Gastroesophageal sphincter (tissue), 4 donors: ENCODE measurements at regions not wholly inside any gene's neighbourhood (a gene's known extent, or its start where the extent isn't known, plus 50 kb on each side); places are given as distances from the start of the nearest gene placed in this dataset.

ENCODE experiments used
- ATAC-seq: fragments of 150-250 bp; one replicate; pipeline ENCODE4 v1.9.1; 2016; ENCODE audit warnings: mild to moderate bottlenecking, moderate library complexity
- H3K27ac ChIP-seq, 4 donors: fragments of 200-600 bp; sonication (generic) in 3 of 4; 1 replicate in 3 of 4; 2 replicates in 1 of 4; pipeline ENCODE4 v1.5.1; 2016 to 2019
- H3K27me3 ChIP-seq: fragments of 200-600 bp; sonication (generic); one replicate; pipeline ENCODE4 v1.5.1; 2019
- H3K36me3 ChIP-seq, 2 donors: fragments of 200-600 bp; sonication (generic); one replicate each; pipeline ENCODE4 v1.5.1; 2019; ENCODE audit warnings: control low read depth in 1 of 2
- H3K4me1 ChIP-seq, 3 donors: fragments of 200-600 bp; sonication (generic); 1 replicate in 2 of 3; 2 replicates in 1 of 3; pipeline ENCODE4 v1.5.1; 2016 to 2019; ENCODE audit warnings: control low read depth in 2 of 3
- H3K4me3 ChIP-seq, 2 donors: fragments of 200-600 bp; sonication (generic); one replicate each; pipeline ENCODE4 v1.5.1; 2019; ENCODE audit warnings: mild to moderate bottlenecking in 1 of 2, moderate library complexity in 1 of 2
- H3K9me3 ChIP-seq, 3 donors: fragments of 200-600 bp; sonication (generic); one replicate each; pipeline ENCODE4 v1.5.1; 2017 to 2019; ENCODE audit warnings: control low read depth in 2 of 3
- CTCF ChIP-seq, 4 experiments: fragments of 200-600 bp in 2 of 4; fragments of 450-650 bp in 2 of 4; sonication (generic) in 1 of 4; IDR thresholded peaks; one replicate each; pipeline ENCODE4 v1.5.1; 2017 to 2019; ENCODE audit warnings: antibody characterized with exemption in 4 of 4, mild to moderate bottlenecking in 2 of 4, moderate library complexity in 2 of 4
- EP300 ChIP-seq: sonication (generic); formaldehyde crosslinking; IDR thresholded peaks from one replicate; pipeline ENCODE4 v1.6.1; 2017; ENCODE audit warnings: antibody characterized with exemption, mild to moderate bottlenecking
- POLR2A ChIP-seq, 2 donors: fragments of 450-650 bp; IDR thresholded peaks; one replicate each; pipeline ENCODE4 v1.6.1; 2017; ENCODE audit warnings: antibody characterized with exemption in 2 of 2, mild to moderate bottlenecking in 2 of 2, moderate library complexity in 1 of 2
- POLR2AphosphoS5 ChIP-seq: sonication (generic); formaldehyde crosslinking; IDR thresholded peaks from one replicate; pipeline ENCODE4 v1.6.1; 2017; ENCODE audit warnings: antibody characterized with exemption
- WGBS, 2 donors: methylation state at CpG; one replicate each; pipeline ENCODE4 v1.1.5; 2018; ENCODE audit warnings: low coverage in 1 of 2; 5-methylcytosine and 5-hydroxymethylcytosine counted together

GRCh38 chr15:94056314-94056713 is 175.0 kb upstream of the MCTP2 start:
- Histone ChIP-seq H3K9me3 (no peaks in the 10 kb centered on the region), H3K27ac (no peak overlapping the region), H3K4me1 (peaks cover 0 to 6% (median 0%) of the 10 kb centered on the region in 3 donors), H3K4me3 (no peak overlapping the region), H3K27me3 (no peaks in the 10 kb centered on the region), H3K36me3 (no peaks in the 10 kb centered on the region)
- TF ChIP-seq POLR2AphosphoS5: no peak
- TF ChIP-seq EP300: no peak
- no peak for TF ChIP-seq POLR2A (IDR thresholded peaks at IDR 0.05)
- TF ChIP-seq CTCF (IDR thresholded peaks at IDR 0.05): no peak
- no peak for ATAC-seq

GRCh38 chr15:94053626-94054025 is 177.7 kb upstream of the MCTP2 start:
- H3K27me3 ChIP-seq: no peaks in the 10 kb centered on the region
- H3K27ac ChIP-seq: no peak overlapping the region
- H3K4me1 ChIP-seq: peaks cover 0 to 6% (median 0%) of the 10 kb centered on the region in 3 donors
- H3K4me3 ChIP-seq: no peak overlapping the region
- no peaks in the 10 kb centered on the region for H3K36me3 ChIP-seq
- TF ChIP-seq POLR2AphosphoS5: no peak
- no peak for TF ChIP-seq CTCF (IDR thresholded peaks at IDR 0.05)
- TF ChIP-seq POLR2A (IDR thresholded peaks at IDR 0.05): no peak
- no peak for TF ChIP-seq EP300
- no peak for ATAC-seq
- H3K9me3 ChIP-seq: no peaks in the 10 kb centered on the region

- TF ChIP-seq POLR2A (IDR thresholded peaks at IDR 0.05) (no peak), POLR2AphosphoS5 (no peak), CTCF (IDR thresholded peaks at IDR 0.05) (no peak), EP300 (no peak)
- WGBS, 2 donors: 87% methylated on average over 2 of the region's 2 CpGs; no CpG with 5 or more reads in 1 of the 2 donors
- Histone ChIP-seq H3K9me3 (no peaks in the 10 kb centered on the region), H3K27ac (no peak overlapping the region), H3K4me3 (no peak overlapping the region), H3K4me1 (peaks cover 0 to 6% (median 0%) of the 10 kb centered on the region in 3 donors), H3K27me3 (no peaks in the 10 kb centered on the region), H3K36me3 (no peaks in the 10 kb centered on the region)
- ATAC-seq: no peak
These were observed 178.7 kb upstream of the MCTP2 start for GRCh38 chr15:94052711-94053110.

DNA sequence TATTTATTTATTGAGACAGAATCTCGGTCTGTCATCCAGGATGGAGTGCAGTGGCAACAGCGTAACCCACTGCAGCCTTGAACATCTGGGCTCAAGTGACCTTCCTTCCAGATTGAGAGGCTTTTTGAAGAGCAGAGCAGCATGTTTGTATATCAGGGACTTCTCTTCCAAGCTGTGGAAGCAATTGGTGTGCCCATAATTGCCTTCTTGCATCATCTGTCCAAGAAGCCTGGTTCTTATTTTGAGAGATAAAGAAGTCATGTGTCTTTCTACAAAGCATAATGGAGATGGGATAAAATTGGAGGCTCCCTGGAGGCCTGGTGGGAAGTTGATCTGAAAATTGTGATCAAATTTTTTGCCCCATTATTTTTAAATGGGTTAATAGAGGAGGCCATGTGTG is 183.8 kb upstream of the MCTP2 start:
- Histone ChIP-seq H3K27ac (no peak overlapping the region), H3K36me3 (no peaks in the 10 kb centered on the region), H3K4me3 (no peak overlapping the region), H3K9me3 (no peaks in the 10 kb centered on the region), H3K27me3 (no peaks in the 10 kb centered on the region), H3K4me1 (peaks cover 0 to 3% (median 0%) of the 10 kb centered on the region in 3 donors)
- no peak for ATAC-seq
- TF ChIP-seq POLR2AphosphoS5: no peak
- no peak for TF ChIP-seq EP300
- TF ChIP-seq POLR2A (IDR thresholded peaks at IDR 0.05): no peak
- TF ChIP-seq CTCF (IDR thresholded peaks at IDR 0.05): no peak
- WGBS, 2 donors: 93 to 100% methylated on average over 2 of the region's 2 CpGs

- Histone ChIP-seq H3K27ac (peak overlapping the region in 3 of 4 donors; percentile 21 to 52 (median 29)), H3K9me3 (no peaks in the 10 kb centered on the region), H3K27me3 (no peaks in the 10 kb centered on the region), H3K36me3 (no peaks in the 10 kb centered on the region), H3K4me1 (peaks cover 0 to 9% (median 0%) of the 10 kb centered on the region in 3 donors), H3K4me3 (no peak overlapping the region)
- peak; percentile 55 for ATAC-seq
- WGBS, 2 donors: 39 to 55% methylated on average over 5 to 9 of the region's 9 CpGs
- no peak for TF ChIP-seq POLR2AphosphoS5
- no peak for TF ChIP-seq CTCF (IDR thresholded peaks at IDR 0.05)
- TF ChIP-seq POLR2A (IDR thresholded peaks at IDR 0.05): no peak
- no peak for TF ChIP-seq EP300
These were observed 189.0 kb upstream of the MCTP2 start for GRCh38 chr15:94042180-94042928.
